Pulmonary artery endothelial cell (primary cell): ENCODE measurements at regions not wholly inside any gene's neighbourhood (a gene's known extent, or its start where the extent isn't known, plus 50 kb on each side); places are given as distances from the start of the nearest gene placed in this dataset.

ENCODE experiments used
- DNase-seq: peaks from one replicate; pipeline ENCODE4 v3.0.0-alpha.2; 2011; ENCODE audit warnings: low read depth, low spot score

DNA sequence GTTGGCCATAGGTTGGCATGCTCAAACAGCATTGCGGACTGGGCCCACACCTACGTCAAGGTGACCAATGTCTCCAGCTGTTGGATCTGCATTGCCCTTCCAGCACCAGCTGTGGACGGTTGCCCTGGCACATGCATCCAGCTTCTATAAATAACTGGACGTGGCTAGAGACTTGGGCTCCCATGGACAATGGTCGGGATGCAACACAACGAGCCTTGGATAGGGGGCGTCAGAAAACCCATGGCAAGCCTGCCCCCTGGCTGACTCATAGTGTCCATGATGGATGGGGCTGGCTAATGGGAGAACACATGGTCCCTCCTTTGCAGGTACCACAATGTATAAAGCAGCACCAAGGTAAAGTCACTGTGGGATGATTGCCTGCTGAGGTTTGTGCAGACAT, 331.6 kb upstream of the FAR2 start:
- DNase-seq = no peak

DNA sequence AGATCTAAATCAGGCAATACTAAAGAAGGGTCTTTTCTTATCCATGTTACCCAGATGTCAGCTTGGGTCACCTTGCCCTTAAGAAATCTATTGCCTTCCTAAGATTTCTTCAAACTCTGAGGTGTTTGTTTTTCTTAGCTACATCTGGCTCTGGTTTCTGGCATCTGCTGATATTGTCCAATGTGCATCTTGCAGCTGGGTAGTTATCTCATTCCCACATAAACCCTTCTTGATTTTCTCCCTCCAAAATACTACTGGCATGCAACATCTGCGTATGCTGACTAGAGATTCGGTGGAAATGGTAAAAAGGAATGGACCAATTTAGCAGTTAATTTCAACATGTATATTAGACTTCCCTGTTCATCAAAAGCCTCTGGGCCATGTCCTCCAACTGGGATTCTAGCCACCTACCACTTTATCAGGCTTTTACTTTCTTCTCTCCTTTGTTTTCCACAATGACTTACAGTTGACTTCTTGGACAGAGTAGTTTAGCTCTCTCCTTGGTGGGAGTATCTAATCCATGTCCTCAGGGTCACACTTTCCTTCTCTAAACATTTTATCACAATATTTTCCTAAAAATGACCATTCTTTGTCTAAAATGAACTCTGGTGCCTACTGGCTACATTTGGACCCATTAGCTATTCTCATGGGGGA, 324.8 kb upstream of the FAR2 start:
- DNase-seq = no peak

- DNase-seq = no peak
Observed at GRCh38 chr12:28824849-28825248, 324.2 kb upstream of the FAR2 start.

DNA sequence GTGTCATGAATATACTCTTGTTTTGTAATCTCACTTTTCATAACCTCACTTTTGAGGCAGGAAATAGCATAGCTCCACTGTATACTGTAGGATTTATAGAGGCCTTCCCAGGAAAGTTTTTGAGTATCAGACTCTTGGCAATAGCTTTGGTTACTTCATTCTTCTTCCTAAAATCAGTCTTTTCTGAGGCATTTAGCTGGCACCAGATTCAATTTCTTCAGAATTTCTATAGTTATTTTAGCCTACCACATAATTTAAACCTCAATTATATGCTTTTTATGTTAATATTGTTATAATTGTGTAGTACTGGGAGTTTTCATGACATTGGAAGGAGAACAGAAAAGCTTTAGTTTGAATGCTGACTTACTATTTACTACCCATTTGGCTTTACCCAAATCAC, 322.3 kb upstream of the FAR2 start:
- DNase-seq = no peak

DNA sequence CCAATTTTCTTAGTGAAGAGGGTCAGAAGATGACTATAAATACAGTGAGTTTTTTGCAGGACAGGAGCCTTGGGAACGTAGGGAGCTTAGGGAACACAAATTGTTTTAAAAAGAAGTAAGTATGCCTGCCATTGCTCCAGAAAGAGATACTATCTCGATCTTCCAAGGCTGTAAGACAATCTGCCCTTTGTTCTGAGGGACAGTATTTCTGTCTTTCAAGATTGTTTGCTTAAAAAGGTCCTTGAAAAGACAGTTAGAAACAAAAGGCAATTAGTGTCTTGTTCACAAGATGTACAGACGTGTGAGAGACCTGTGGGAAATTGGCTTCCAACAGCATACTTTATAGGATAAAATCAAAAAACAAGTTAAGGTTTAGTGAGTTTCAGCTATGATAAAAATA, 321.2 kb upstream of the FAR2 start:
- no peak for DNase-seq

DNA sequence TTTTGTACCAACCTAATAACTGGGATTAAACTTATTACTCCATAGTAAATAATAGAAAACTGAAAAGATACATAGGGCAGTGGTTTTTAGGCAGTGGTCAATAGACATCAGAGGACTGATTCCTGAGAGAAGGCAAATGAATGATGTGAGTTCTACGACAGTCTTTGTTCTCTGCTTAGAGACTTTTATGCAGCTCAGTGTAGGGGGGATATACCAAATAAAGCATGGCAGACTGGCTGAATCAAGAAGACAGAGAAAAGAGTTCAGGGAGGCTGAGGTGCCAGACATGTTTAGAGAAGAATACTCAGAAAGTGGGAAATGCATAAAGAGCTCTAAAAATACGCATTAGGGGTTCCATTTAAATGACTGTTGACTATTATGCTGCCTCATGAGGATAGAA, 320.8 kb upstream of the FAR2 start:
- DNase-seq = no peak

DNA sequence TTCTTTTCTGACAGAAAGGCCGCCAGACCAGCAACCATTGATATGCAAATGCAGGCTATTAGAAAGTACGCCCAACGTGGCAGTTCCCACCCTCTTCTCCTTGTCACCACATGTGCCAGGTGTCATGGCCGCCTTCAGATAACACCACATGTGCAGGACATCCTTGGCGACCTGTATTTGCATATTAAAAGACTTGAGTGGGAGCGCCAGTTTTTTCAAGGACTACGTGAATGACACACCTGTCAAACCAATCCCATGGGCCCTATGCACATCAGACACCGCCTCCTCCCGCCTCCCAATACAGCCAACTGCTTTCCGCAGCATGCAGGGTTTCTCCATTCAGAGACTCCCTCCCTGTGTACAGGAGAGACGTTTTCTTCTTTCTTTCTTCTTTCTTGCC, 318.6 kb upstream of the FAR2 start:
- DNase-seq = no peak

- no peak for DNase-seq
Observed at GRCh38 chr12:28844718-28845117, 304.4 kb upstream of the FAR2 start.

- no peak for DNase-seq
Observed at GRCh38 chr12:28851781-28852180, 297.3 kb upstream of the FAR2 start.

- DNase-seq = no peak
Observed at GRCh38 chr12:28855761-28856310, 293.2 kb upstream of the FAR2 start.

DNA sequence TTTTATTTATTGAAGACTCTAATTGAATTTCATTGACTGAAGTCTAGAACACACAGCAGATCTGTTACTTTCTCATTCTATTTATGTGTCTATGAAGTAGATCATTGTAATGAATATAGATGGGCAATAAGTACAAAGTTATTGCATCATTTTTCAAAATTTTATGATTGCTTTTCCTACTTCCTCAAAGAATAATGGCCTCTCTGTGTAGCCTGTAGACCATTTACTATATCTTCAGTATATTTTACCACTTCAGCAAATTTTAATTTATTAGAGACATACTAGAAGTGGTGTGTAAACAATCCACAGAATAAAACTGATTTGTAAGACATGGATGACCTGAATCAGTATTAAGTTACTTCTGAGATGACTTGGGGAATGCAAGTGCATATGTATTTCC, 291.7 kb upstream of the FAR2 start:
- no peak for DNase-seq

DNA sequence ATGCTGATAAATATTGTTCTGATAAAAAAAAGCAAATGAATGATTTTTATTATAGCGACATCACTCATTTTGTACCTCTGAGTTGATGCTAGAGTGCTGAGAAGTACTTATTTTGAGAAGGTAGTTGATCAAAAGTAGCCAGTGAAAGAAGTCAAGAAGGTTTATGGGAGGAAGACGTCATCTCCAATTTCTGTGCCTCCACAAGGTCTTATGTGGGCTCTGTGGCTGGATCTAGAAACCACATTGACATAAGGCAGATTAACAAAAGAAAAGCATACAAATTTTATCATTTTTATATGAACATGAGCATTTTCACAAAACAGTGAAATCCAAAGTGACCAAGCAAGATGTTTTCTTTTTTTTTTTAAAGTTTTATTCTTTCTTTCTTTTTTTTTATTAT, 289.5 kb upstream of the FAR2 start:
- no peak for DNase-seq

DNA sequence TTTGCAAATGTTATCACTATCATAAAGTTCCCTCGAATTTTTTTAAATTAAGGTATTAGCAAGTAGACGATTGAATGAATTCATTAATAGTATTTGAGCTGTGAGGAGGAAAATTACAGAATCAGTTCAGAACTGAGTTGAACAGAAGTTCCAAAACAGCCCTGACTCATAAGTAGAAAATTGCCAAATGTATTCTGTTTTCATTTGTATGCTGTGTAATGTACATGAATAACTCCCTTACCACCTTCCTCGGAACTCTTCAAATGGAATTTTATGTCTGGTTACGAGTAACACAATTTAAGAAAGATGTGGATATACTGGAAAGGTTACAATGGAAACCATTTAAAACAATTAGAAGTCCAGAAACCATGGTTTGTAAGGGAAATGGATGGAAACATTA, 283.3 kb upstream of the FAR2 start:
- DNase-seq = no peak

DNA sequence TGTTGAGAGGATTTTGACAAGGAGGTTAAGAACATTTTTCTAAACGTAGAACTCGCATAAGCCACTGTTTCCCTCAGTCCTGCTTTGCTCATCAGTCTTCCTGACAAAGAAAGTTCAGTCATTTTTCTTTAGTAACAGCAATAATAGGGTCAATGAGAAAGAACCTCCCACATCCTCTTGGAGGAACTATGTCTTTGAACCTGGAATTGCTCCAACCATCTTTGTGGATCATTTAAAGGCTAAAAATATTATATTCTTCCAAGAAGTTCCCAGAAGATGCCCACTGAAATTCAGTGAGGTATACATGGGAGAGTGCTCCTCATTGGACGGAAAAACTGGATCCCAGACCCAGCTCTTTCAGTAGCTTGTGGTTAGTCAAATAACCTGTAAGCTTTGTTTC, 282.8 kb upstream of the FAR2 start:
- no peak for DNase-seq

- DNase-seq = no peak
Observed at GRCh38 chr12:28866715-28867503, 282.2 kb upstream of the FAR2 start.

DNA sequence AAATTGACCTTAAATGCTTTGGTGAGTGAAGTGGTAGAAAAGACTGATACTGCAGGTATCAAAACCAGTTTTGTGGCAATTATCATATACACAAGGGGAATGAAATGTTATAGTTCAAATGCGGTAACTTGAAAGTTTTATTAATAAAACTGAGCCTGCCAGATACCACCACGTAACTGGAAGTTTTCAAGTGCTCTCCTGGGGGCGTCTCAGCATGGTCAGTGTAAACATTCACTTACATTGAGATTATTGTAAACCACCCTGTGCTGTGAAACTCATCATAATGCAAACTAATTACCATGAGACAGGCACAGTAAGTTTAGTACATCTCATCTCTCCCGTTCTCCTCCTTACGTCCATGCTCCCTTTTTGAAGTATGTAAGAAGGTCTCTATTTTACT, 280.7 kb upstream of the FAR2 start:
- no peak for DNase-seq

DNA sequence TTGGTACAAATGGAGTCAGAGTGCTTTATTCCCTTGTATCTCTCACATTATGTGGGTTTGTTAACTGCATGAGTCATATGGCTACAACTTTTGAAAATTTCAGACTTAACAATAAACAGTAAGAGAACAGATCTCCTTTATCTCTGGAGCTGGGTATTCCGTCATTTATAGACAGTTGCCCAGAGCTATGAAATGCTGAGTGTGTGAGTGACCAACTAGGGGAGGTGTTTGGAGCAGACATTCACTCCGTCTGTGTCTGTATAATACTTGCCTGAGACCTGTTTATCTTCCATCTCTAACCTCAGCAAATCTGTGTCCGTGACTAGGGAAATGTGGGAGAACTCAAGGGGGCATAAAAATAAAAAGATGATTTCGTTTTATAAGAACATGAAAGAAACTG, 279.9 kb upstream of the FAR2 start:
- DNase-seq = no peak

DNA sequence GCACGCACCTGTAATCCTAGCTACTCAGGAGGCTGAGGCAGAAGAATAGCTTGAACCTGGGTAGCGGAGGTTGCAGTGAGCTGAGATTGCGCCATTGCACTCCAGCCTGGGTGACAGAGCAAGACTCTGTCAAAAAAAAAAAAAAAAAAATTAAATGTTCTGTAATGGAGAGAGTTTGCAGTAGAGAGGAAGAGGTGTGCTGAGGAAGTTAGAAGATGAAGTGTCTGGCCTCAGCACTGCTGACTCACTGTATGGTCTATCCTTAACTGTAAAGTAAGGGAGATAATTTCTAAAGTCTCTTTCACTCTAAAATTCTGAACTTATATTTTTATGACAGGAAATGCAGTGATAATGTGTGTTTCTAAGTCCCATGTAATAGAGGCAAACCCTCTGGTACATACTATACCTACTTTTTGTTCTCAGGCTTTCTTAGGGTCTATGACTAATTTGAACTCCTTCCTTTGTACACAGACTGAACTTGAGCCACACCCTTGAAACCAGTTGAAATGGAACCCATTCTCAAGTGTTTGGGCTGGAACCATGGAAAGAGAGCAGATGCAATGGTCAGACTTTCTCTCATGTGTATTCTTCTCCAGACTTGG, 278.1 kb upstream of the FAR2 start:
- DNase-seq = no peak

DNA sequence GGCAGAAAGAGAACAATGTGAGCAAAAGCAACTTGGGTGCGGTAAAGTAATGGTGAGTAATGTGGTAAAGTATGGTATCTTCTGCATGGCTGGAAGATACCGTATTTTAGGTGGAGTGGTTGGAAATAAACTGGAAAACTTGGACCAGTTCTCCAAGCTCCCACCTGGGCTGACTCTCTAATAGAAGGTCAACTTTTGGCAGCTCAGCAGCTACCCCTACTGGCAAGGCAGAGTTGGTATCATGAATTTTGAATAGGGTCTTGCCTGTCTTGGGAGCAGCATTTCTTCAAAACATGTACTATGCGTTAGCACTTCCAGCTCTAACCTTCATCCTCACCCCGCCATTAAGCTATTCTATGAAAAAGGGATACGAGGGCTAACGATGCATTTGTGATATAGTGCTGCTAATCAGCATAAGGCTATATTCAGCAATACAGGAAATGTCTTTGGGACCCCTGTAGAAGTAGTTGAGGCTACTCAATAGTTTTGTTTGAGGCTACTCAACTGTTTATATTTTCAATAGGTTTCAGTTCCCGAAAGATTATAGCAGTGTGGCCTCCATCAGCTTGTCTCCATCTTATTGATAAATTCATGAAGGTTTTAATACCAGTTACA, 276.3 kb upstream of the FAR2 start:
- peak; percentile 35 for DNase-seq

- DNase-seq = no peak
Observed at GRCh38 chr12:28874758-28875157, 274.3 kb upstream of the FAR2 start.

- DNase-seq = no peak
Observed at GRCh38 chr12:28876196-28876798, 272.8 kb upstream of the FAR2 start.

- DNase-seq = no peak
Observed at GRCh38 chr12:28877854-28878253, 271.2 kb upstream of the FAR2 start.
